ENCODE measurements at regions not wholly inside any gene's neighbourhood (a gene's known extent, or its start where the extent isn't known, plus 50 kb on each side); places are given as distances from the start of the nearest gene placed in this dataset.
"Not testable (repeated sequence)": the region's sequence is repeated elsewhere in the genome, so short reads cannot be mapped to it uniquely, and the experiment has no call there.

- Histone ChIP-seq H3K36me3 (ENCODE audit: insufficient read depth) (no peaks in the 10 kb centered on the region), H3K9ac (no peak overlapping the region), H3K27ac (no peak overlapping the region), H3K27me3 (ENCODE audit: insufficient read depth, low read depth) (no peaks in the 10 kb centered on the region), H4K20me1 (ENCODE audit: insufficient read depth) (no peaks in the 10 kb centered on the region), H2AFZ (ENCODE audit: low read depth) (no peak overlapping the region), H3K4me1 (ENCODE audit: low read depth, poor library complexity, severe bottlenecking) (no peaks in the 10 kb centered on the region), H3K4me3 (IDR thresholded peaks at IDR 0.05; ENCODE audit: insufficient read depth, low read depth, low read length) (no peak overlapping the region), H3K79me2 (ENCODE audit: insufficient read depth, low read depth) (no peaks in the 10 kb centered on the region), H3K4me2 (no peak overlapping the region)
- TF ChIP-seq CTCF (conservative IDR thresholded peaks at IDR 0.05; ENCODE audit: low read depth, low read length) = no peak
Measured at GRCh38 chr6:26186652-26187051, 99.4 kb downstream of the HFE start.

- Histone ChIP-seq H3K4me2 (no peak overlapping the region), H3K36me3 (ENCODE audit: insufficient read depth) (no peaks in the 10 kb centered on the region), H3K4me1 (ENCODE audit: low read depth, poor library complexity, severe bottlenecking) (no peaks in the 10 kb centered on the region), H3K27ac (no peak overlapping the region), H3K79me2 (ENCODE audit: insufficient read depth, low read depth) (no peaks in the 10 kb centered on the region), H3K9ac (no peak overlapping the region), H4K20me1 (ENCODE audit: insufficient read depth) (no peaks in the 10 kb centered on the region), H3K4me3 (IDR thresholded peaks at IDR 0.05; ENCODE audit: insufficient read depth, low read depth, low read length) (no peak overlapping the region), H3K27me3 (ENCODE audit: insufficient read depth, low read depth) (no peaks in the 10 kb centered on the region), H2AFZ (ENCODE audit: low read depth) (no peak overlapping the region)
- no peak for TF ChIP-seq CTCF (conservative IDR thresholded peaks at IDR 0.05; ENCODE audit: low read depth, low read length)
Measured at GRCh38 chr6:26187292-26187691, 100.1 kb downstream of the HFE start.

GRCh38 chr6:26187981-26188635 lies 100.9 kb downstream of the HFE start:
- no peak for TF ChIP-seq CTCF (conservative IDR thresholded peaks at IDR 0.05; ENCODE audit: low read depth, low read length)
- no peaks in the 10 kb centered on the region for H3K27me3 ChIP-seq (ENCODE audit: insufficient read depth, low read depth)
- no peak overlapping the region for H3K9ac ChIP-seq
- no peak overlapping the region for H3K4me3 ChIP-seq (IDR thresholded peaks at IDR 0.05; ENCODE audit: insufficient read depth, low read depth, low read length)
- H4K20me1 ChIP-seq (ENCODE audit: insufficient read depth) = no peaks in the 10 kb centered on the region
- no peaks in the 10 kb centered on the region for H3K36me3 ChIP-seq (ENCODE audit: insufficient read depth)
- H3K79me2 ChIP-seq (ENCODE audit: insufficient read depth, low read depth) = 0 out of 2 replicates have a peak, but pooled peaks cover under 1% of the 10 kb centered on the region
- H3K4me2 ChIP-seq = no peak overlapping the region
- no peak overlapping the region for H3K27ac ChIP-seq
- peaks cover 1% of the 10 kb centered on the region for H3K4me1 ChIP-seq (ENCODE audit: low read depth, poor library complexity, severe bottlenecking)
- H2AFZ ChIP-seq (ENCODE audit: low read depth) = no peak overlapping the region

GRCh38 chr6:26191512-26191911 lies 104.3 kb downstream of the HFE start:
- Histone ChIP-seq H3K4me1 (ENCODE audit: low read depth, poor library complexity, severe bottlenecking) (peaks cover 21% of the 10 kb centered on the region), H3K79me2 (ENCODE audit: insufficient read depth, low read depth) (peaks cover 27% of the 10 kb centered on the region)
- not testable (repeated sequence) for H3K27me3 ChIP-seq (ENCODE audit: insufficient read depth, low read depth); H3K36me3 ChIP-seq (ENCODE audit: insufficient read depth); H3K27ac ChIP-seq; H3K4me2 ChIP-seq; H4K20me1 ChIP-seq (ENCODE audit: insufficient read depth); H3K9ac ChIP-seq; H3K4me3 ChIP-seq (IDR thresholded peaks at IDR 0.05; ENCODE audit: insufficient read depth, low read depth, low read length); H2AFZ ChIP-seq (ENCODE audit: low read depth)
